NCI-H1694 treated with DMSO at 0.1 percent for 48 hours (cell line): ENCODE measurements at regions not wholly inside any gene's neighbourhood (a gene's known extent, or its start where the extent isn't known, plus 50 kb on each side); places are given as distances from the start of the nearest gene placed in this dataset.
"Not testable (repeated sequence)": the region's sequence is repeated elsewhere in the genome, so short reads cannot be mapped to it uniquely, and the experiment has no call there.

Source experiments
- DNase-seq: peaks from one replicate; lab custom pipeline; 2025; lab: John Stamatoyannopoulos, UW

GRCh38 chr1:79760531-79760930 lies 754.0 kb upstream of the ADGRL4 start:
- DNase-seq, result no peak

DNA sequence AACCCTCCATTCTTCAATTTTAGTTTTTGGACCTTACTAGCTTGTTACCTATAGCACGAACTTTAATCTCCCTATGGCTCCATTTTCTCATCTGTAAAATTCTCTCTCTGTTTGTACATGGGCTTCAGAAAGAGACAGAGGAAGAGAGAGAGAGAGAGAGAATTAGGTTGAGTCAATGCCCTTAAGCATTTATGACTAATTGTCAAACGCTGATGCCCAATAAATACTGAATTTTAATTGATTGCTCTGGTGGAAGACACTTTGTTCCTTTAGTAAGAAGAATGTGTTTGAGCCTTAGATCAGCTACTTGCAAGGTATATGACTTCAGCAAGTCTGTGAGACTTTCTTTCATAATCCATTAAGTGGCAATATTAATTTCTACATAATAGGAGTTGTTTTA lies 743.1 kb upstream of the ADGRL4 start:
- no peak for DNase-seq

DNA sequence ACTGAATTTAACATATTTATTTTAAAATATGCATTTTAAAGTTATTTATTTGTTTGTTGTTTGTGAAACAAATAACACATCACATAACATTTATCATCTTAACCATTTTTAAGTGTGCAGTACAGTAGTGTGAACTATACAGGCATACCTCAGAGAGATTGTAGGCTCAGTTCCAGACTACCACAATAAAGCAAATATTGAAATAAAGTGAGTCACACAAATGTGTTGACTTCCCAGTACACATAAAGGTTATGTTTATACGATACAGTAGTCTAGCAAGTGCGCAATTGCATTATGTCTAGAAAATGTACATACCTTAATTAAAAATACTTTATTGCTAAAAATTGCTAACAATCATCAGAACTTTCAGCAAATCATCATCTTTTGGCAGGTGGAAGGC lies 739.4 kb upstream of the ADGRL4 start:
- DNase-seq, result no peak

DNA sequence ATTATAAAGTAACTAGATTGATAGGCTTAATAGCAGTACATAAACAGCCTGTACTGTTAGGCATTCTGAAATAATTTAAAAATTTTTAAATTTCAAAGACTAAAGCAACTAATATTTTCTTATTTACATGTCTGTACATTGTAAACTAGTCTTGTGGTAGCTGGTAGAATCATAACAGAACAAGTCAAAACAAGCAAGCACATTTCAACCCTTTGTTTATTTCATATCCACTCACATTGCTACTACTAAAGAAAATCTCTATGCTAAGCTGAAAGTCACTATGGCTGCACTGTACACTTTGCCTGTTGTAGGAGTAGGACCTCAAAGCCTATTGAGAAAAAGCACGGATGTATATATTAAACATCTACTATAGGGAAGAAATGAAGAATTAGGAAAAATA lies 738.2 kb upstream of the ADGRL4 start:
- no peak for DNase-seq

DNA sequence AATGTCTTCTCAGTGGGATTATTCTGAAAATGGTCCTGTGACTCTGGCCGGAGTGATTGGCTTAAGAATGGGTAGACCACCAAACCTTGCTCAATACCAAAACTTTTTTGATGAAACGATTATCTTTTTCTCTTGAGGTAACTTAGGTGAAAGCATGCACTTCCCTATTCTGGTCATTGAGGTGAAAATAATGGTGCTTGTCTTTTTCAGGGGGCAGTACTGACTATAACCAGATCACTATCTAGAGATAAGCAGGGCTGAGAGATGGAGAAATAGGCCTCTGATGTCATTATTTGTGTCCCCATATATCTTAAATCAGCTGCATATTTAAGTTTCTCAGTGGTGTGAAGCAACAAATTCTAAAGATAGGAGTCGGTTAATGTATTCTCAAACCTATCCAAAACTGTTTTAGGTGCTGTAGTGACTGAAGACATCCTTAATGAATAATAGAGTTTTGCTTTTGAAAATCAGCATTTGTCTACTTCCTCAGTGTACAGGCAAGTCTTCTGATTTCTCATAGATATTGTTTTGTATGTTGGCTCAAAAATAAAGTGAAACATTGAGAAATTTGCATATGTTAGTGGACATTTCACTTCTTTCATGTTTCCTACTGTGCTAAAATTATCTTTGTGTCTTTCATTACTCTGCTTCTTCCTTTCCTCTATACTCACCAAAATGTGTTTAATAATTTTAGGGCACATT lies 735.3 kb upstream of the ADGRL4 start:
- DNase-seq, result no peak

DNA sequence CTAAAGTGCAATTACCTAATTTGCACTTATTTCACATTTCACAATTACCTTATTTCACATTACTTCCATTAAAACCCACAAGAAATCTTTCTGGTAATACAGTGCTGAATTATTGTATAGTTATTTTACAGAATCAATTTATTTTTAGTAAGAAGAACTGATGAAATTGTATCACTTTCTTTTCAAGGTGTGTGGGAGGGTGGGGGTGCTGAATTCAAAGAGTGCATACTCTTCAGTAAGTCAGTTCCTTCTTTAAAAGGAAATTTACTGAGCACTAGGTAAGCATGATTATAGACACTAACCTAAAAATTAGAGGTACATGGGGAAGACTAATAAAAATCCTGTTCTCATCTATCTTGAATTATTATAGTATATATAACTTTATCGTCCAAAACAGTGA lies 731.6 kb upstream of the ADGRL4 start:
- DNase-seq, result no peak

- no peak for DNase-seq
These were observed 730.7 kb upstream of the ADGRL4 start for GRCh38 chr1:79737193-79737592.

GRCh38 chr1:79732950-79733349 lies 726.4 kb upstream of the ADGRL4 start:
- DNase-seq, result no peak

GRCh38 chr1:79726911-79727310 lies 720.4 kb upstream of the ADGRL4 start:
- no peak for DNase-seq

DNA sequence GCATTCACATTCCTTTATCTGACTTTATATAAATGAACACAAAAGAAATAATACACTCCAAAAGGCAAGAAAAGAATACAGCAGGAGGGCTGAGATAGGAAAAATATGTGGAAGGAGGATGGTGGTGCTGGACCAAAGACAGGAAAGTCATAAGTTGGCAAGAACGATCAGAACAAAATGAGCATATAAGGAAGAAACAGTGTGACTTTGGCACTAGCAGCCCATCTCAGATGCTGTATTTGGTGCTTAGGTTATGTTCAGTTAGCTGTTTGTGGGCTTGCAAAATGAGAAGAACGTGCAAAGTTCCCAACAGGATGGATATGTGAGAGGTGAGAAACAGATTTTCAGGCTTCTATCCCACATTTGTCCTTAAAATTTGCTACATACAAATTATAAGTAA lies 719.8 kb upstream of the ADGRL4 start:
- DNase-seq, result no peak

DNA sequence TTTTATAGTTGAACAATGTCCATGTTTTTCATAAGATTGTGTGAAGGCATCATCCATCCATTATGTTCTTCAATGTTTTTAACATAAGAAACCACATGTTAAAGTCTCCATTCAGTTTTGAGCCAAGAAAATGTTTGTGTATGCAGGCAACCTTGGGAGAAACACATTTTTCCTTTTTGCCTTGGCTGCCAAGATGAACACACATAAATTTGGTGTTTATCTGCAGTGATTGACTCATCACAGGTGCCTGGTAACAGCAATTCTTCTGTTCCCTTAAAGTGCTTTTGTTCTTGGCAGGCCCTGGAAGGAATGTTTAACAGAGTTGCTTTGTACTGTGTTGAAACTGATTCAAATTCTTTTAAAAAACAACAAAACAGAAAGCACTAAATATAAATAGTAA lies 709.9 kb upstream of the ADGRL4 start:
- DNase-seq, result no peak

DNA sequence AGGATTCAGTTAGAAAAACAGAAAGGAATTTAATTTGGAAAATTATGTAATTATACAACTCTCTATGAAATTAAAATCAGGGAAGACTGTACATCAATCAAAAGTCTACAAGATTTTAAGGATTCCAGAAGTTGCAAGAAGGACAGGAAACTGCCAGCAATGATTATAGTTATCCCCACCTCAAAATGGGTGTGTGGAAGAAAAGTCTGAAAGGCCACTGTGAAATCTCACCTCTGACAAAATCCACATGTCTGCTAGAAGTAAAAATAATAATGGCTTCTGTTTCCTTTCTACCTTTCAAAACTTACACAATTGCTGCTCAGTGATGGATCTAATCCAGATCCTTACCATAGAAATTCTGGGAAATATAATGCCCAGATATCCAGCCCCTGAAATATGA lies 708.1 kb upstream of the ADGRL4 start:
- no peak for DNase-seq

GRCh38 chr1:79711001-79711431 lies 704.5 kb upstream of the ADGRL4 start:
- no peak for DNase-seq

GRCh38 chr1:79708646-79709265 lies 702.2 kb upstream of the ADGRL4 start:
- DNase-seq, result no peak

- no peak for DNase-seq
These were observed 698.7 kb upstream of the ADGRL4 start for GRCh38 chr1:79705218-79705617.

- DNase-seq, result no peak
These were observed 697.5 kb upstream of the ADGRL4 start for GRCh38 chr1:79704067-79704466.

GRCh38 chr1:79702336-79702999 lies 695.9 kb upstream of the ADGRL4 start:
- DNase-seq, result not testable (repeated sequence)

GRCh38 chr1:79695138-79695537 lies 688.6 kb upstream of the ADGRL4 start:
- no peak for DNase-seq

DNA sequence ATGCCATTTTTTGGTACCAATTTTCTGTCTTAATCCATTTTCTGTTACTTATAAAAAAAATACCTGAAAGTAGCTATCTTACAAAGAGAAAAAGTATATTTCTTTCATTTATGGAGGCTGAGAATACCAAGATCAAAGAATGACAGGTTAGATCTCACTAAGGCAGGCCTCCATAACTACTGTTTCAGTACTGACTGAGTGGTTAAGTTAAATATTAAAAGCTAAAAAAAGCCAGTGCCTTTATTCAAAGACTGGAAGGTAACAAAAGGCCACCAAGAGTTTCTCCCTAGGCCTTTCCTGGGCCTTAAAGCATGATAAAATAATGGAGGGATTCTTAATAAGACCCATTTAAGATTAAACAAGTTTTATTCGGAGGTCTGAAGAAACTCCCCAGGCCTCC lies 687.7 kb upstream of the ADGRL4 start:
- no peak for DNase-seq

- DNase-seq, result no peak
These were observed 687.0 kb upstream of the ADGRL4 start for GRCh38 chr1:79693441-79694114.

DNA sequence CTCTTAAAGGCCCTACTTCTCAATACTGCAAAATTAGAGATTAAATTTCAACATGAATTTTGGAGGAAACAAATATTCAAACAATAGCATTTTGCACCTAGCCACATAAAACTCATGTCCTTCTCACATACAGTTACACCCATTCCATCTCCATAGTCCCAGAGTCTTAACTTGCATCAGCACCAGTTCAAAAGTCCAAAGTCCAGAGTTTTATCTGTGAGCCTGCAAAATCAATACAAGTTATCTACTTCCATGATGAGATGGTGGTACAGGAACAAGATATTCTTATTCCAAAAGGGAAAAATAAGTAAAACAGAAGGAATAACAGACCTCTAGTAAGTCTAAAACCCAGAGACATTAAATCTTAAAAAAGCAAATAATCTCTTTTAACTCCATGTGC lies 686.0 kb upstream of the ADGRL4 start:
- no peak for DNase-seq

DNA sequence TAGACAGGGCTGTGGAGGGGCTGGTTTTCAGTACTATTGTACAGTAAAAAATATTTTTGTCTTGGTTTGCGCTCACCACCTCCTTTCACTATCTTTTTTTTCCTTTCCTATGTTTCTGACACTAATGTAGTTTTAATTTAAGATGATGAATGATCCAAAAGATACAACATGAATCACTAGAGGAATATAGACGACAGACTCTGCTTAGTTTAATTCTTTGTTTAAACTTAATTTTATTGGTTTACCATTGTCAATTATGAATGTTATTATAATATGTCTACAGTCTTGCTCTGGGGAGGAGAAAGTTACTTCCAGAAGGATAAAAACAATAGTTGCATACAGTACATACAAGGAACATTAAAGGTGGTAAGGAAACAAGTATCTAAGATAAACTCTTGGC lies 682.4 kb upstream of the ADGRL4 start:
- no peak for DNase-seq

GRCh38 chr1:79683420-79683819 lies 676.9 kb upstream of the ADGRL4 start:
- DNase-seq, result no peak
